ENCODE measurements at regions not wholly inside any gene's neighbourhood (a gene's known extent, or its start where the extent isn't known, plus 50 kb on each side); places are given as distances from the start of the nearest gene placed in this dataset.

DNA sequence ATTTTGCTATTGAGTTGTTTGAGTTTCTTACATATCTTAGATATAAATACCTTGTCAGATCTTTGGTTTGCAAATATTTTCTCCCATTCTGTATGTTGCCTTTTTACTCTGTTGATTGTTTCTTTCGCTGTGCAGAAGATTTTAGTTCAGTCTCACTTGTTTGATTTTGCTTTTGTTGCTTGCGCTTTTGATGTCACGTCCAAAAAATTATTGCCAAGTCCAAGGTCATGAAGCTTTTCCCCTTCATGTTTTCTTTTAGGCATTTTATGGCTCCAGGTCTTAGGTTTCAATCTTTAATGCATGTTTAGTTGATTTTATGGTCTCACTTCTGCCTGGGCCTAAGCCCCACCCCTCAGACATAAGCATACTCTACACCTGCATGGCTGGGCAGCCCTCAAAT, 131.5 kb upstream of the TNC start:
- no peak overlapping the region for H3K4me3 ChIP-seq (ENCODE audit: low read length)
- TF ChIP-seq, protein P1, sequence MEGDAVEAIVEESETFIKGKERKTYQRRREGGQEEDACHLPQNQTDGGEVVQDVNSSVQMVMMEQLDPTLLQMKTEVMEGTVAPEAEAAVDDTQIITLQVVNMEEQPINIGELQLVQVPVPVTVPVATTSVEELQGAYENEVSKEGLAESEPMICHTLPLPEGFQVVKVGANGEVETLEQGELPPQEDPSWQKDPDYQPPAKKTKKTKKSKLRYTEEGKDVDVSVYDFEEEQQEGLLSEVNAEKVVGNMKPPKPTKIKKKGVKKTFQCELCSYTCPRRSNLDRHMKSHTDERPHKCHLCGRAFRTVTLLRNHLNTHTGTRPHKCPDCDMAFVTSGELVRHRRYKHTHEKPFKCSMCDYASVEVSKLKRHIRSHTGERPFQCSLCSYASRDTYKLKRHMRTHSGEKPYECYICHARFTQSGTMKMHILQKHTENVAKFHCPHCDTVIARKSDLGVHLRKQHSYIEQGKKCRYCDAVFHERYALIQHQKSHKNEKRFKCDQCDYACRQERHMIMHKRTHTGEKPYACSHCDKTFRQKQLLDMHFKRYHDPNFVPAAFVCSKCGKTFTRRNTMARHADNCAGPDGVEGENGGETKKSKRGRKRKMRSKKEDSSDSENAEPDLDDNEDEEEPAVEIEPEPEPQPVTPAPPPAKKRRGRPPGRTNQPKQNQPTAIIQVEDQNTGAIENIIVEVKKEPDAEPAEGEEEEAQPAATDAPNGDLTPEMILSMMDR (conservative IDR thresholded peaks at IDR 0.05; ENCODE audit: low read depth, low read length): no peak
- DNase-seq (ENCODE audit: low read depth): no peak

DNA sequence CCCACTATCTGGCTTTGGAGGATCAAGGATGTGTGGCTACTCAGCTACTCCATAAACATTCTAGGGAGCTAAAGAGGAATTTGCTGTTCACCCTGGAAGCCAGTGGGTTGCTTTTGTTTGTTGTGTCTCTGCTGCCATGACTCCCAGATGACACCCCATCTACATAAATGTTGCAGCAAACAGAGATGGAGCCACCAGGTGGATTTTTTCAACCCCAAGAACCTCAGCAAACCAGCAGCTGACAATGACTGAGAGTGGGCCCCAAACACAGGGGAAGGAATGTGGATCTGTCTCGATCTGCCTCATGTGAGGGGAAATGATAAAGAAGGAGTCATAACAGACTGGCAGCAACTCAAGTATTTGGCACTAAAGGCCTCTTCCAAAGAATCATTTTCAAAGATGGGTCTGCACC, 132.7 kb upstream of the TNC start:
- TF ChIP-seq, protein P1 (conservative IDR thresholded peaks at IDR 0.05; ENCODE audit: low read depth, low read length): no peak
- DNase-seq (ENCODE audit: low read depth): peak; percentile 83

DNA sequence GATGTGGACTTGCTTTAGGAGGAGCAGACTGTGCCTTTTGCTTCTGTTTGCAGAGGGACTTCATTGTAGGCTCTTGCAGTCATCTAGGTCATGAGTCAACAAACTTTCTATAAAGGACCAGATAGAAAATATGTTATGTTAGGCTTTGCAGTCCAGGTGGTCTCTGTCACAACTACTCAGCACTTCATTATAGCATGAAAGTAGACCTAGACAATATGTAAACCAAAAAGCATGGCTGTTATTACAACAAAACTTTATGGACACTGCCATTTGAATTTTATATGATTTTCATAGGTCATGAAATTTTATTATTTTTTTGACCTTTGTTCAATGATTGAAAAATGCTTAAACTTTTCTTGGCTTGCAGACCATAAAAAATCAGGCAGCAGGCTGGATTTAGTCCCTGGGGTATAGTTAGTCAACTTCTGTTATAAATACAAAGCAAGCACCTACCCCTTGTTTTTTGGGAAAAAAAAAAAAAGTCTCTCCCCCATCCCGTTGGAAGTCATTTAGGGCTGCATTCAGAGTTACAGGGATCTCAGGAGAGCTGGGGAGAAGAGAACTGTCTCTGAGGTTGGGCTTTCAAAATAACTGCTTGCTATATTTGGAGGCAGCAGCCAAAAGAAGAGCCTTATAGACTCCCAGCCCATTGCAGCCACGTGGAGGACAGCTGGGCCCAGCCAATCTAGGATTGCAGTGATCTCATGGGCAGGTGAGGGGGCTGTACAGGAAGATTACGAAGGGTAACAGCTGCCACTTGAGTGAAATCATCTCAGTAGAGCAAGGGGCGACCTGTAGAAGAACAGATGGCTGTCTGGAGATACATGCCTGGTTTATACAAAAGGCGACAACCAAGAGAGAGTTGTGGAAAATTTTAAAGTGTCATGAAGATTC, 136.6 kb upstream of the TNC start:
- DNase-seq (ENCODE audit: low read depth): no peak
- TF ChIP-seq, protein P1 (conservative IDR thresholded peaks at IDR 0.05; ENCODE audit: low read depth, low read length): no peak
- no peak overlapping the region for H3K4me3 ChIP-seq (ENCODE audit: low read length)

More for the DNA sequence above, 132.7 kb upstream of the TNC start:
- no peak overlapping the region for H3K4me3 ChIP-seq (ENCODE audit: low read length)

DNA sequence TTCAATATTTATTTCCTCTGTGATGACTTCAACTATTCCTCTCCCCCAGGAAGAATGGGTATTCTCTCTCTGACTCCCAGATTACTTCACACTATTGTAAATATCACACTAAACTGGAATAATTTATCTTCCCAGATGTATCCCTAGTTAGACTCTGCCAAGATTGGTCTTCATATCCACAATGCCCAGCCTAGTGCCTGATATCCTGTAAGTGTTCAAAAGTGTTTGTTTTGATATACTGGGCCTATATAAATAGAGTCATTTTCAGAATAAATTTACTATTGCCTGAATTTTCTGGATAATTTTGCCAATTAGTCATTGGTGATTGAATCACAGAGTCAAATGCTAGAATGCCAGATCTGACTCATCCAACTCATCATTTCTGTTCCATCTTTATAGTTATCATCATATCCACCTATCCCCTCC, 143.7 kb upstream of the TNC start:
- TF ChIP-seq, protein P1 (conservative IDR thresholded peaks at IDR 0.05; ENCODE audit: low read depth, low read length): no peak
- H3K4me3 ChIP-seq (ENCODE audit: low read length): no peak overlapping the region
- DNase-seq (ENCODE audit: low read depth): no peak

DNA sequence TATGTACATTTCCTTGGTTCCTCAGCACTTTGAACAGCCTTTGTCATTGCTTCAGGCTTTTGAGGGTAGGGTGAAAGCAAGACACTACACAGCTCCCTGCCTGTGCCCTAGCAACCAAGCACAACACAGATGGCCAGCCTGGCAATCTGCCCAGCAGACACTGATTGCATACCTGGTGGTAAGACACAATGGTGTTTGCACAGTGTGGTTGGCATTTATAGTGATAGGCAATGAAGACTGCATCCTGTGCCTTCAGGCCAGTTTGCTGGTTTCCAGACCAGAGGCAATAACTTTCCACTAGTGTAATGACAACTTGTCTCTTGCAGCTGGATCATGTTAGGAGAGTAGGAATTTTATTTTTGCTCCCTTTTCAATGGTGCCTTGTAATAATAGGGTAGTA, 144.5 kb upstream of the TNC start:
- H3K4me3 ChIP-seq (ENCODE audit: low read length): no peak overlapping the region
- TF ChIP-seq, protein P1 (conservative IDR thresholded peaks at IDR 0.05; ENCODE audit: low read depth, low read length): no peak
- DNase-seq (ENCODE audit: low read depth): peak; percentile 58

- H3K4me3 ChIP-seq (ENCODE audit: low read length): no peak overlapping the region
- peak; percentile 62 for DNase-seq (ENCODE audit: low read depth)
- TF ChIP-seq, protein P1 (conservative IDR thresholded peaks at IDR 0.05; ENCODE audit: low read depth, low read length): no peak
Measured at GRCh38 chr9:115262952-115263351, 145.0 kb upstream of the TNC start.

All from retinal pigment epithelial cell (primary cell).